OCI-LY1 (cell line): ENCODE measurements at regions not wholly inside any gene's neighbourhood (a gene's known extent, or its start where the extent isn't known, plus 50 kb on each side); places are given as distances from the start of the nearest gene placed in this dataset.
A peak's percentile ranks its signal among the peaks of the same experiment; 100 is the strongest.

Experiments used
- H2AFZ ChIP-seq: fragments of 200-600 bp; sonication (generic), shearing (Covaris generic); 2 replicates; pipeline ENCODE4 v1.6.0; 2014; ENCODE audit warnings: antibody characterized with exemption, mild to moderate bottlenecking, low read length
- H3F3A ChIP-seq: fragments of 200-600 bp; sonication (generic), shearing (Covaris generic); 2 replicates; pipeline ENCODE4 v1.6.0; 2014; ENCODE audit warnings: mild to moderate bottlenecking, antibody characterized with exemption, low read length, moderate library complexity; ENCODE audit not compliant: insufficient read depth
- H3K27ac ChIP-seq: fragments of 200-600 bp; sonication (generic); 2 replicates; pipeline ENCODE4 v1.5.1; 2014; ENCODE audit warnings: low read length, mixed run types, mild to moderate bottlenecking, low read depth; ENCODE audit not compliant: poor library complexity, severe bottlenecking
- H3K27me3 ChIP-seq: fragments of 200-600 bp; sonication (generic); 2 replicates; pipeline ENCODE4 v1.6.0; 2014; ENCODE audit warnings: antibody characterized with exemption, mild to moderate bottlenecking, low read length, moderate library complexity; ENCODE audit not compliant: insufficient read depth
- H3K36me3 ChIP-seq: fragments of 200-600 bp; sonication (generic); 2 replicates; pipeline ENCODE4 v1.6.1; 2014; ENCODE audit warnings: mild to moderate bottlenecking, antibody characterized with exemption, low read length, moderate library complexity, mixed read lengths; ENCODE audit not compliant: insufficient read depth
- H3K4me1 ChIP-seq: fragments of 200-600 bp; sonication (generic); 2 replicates; pipeline ENCODE4 v1.5.1; 2014; ENCODE audit warnings: mild to moderate bottlenecking, low read length, moderate library complexity; ENCODE audit not compliant: insufficient read depth, severe bottlenecking
- H3K4me2 ChIP-seq: fragments of 200-600 bp; sonication (generic), shearing (Covaris generic); 2 replicates; pipeline ENCODE4 v1.6.1; 2014; ENCODE audit warnings: low read length
- H3K4me3 ChIP-seq: fragments of 200-600 bp; sonication (generic); 2 replicates; pipeline ENCODE4 v1.5.1; 2014; ENCODE audit warnings: low read length, low read depth, mild to moderate bottlenecking, mixed read lengths; ENCODE audit not compliant: poor library complexity, severe bottlenecking
- H3K79me2 ChIP-seq: fragments of 200-600 bp; shearing (Covaris generic); 2 replicates; pipeline ENCODE4 v1.6.1; 2016; ENCODE audit warnings: mixed run types, low read length, mixed read lengths; ENCODE audit not compliant: insufficient read depth
- H3K9ac ChIP-seq: fragments of 200-600 bp; sonication (generic), shearing (Covaris generic); 2 replicates; pipeline ENCODE4 v1.6.1; 2014; ENCODE audit warnings: mild to moderate bottlenecking, low read length, mixed read lengths
- H3K9me2 ChIP-seq: fragments of 200-600 bp; sonication (generic), shearing (Covaris generic); 2 replicates; pipeline ENCODE4 v1.6.1; 2014; ENCODE audit warnings: low read depth, mild to moderate bottlenecking, low read length, mixed read lengths
- H3K9me3 ChIP-seq: fragments of 200-600 bp; shearing (Covaris generic); 2 replicates; pipeline ENCODE4 v1.6.1; 2014; ENCODE audit warnings: low read length, mixed read lengths
- H4K20me1 ChIP-seq: fragments of 200-600 bp; sonication (generic), shearing (Covaris generic); 2 replicates; pipeline ENCODE4 v1.6.0; 2016; ENCODE audit warnings: mild to moderate bottlenecking, low read length; ENCODE audit not compliant: insufficient read depth
- CTCF ChIP-seq: fragments of 200-600 bp; sonication (generic), shearing (Covaris generic); IDR thresholded peaks from 2 replicates; pipeline ENCODE4 v1.5.1; 2017; ENCODE audit warnings: mild to moderate bottlenecking, antibody characterized with exemption, low read length, moderate library complexity, mixed read lengths
- EZH2 ChIP-seq: fragments of 200-600 bp; sonication (generic), shearing (Covaris generic); IDR thresholded peaks from 2 replicates; pipeline ENCODE4 v1.8.0; 2017; ENCODE audit warnings: borderline replicate concordance, mixed run types, mild to moderate bottlenecking, antibody characterized with exemption, low read length, moderate library complexity, mixed read lengths

GRCh38 chr5:81859624-81860023 lies 108.7 kb upstream of the SSBP2 start:
- Histone ChIP-seq H3K4me1 (peaks cover 21% of the 10 kb centered on the region), H4K20me1 (no peaks in the 10 kb centered on the region), H3K9me3 (no peaks in the 10 kb centered on the region), H3K4me2 (no peak overlapping the region), H2AFZ (no peak overlapping the region), H3K9ac (no peak overlapping the region), H3K4me3 (no peak overlapping the region), H3K27ac (no peak overlapping the region), H3K9me2 (no peaks in the 10 kb centered on the region), H3F3A (no peaks in the 10 kb centered on the region), H3K79me2 (no peaks in the 10 kb centered on the region), H3K27me3 (no peaks in the 10 kb centered on the region), H3K36me3 (no peaks in the 10 kb centered on the region)
- TF ChIP-seq EZH2, result no peak
- TF ChIP-seq CTCF, result no peak

GRCh38 chr5:81856948-81857928 lies 106.3 kb upstream of the SSBP2 start:
- H3K9ac ChIP-seq, result no peak overlapping the region
- H3K27me3 ChIP-seq, result no peaks in the 10 kb centered on the region
- H3K9me2 ChIP-seq, result no peaks in the 10 kb centered on the region
- no peak overlapping the region for H3K4me3 ChIP-seq
- peaks cover 45% of the 10 kb centered on the region for H3K4me1 ChIP-seq
- no peaks in the 10 kb centered on the region for H3K9me3 ChIP-seq
- H3K4me2 ChIP-seq, result no peak overlapping the region
- H4K20me1 ChIP-seq, result no peaks in the 10 kb centered on the region
- TF ChIP-seq CTCF (peak; percentile 74), EZH2 (no peak)
- H3K79me2 ChIP-seq, result no peaks in the 10 kb centered on the region
- no peaks in the 10 kb centered on the region for H3F3A ChIP-seq
- H3K36me3 ChIP-seq, result no peaks in the 10 kb centered on the region
- H2AFZ ChIP-seq, result no peak overlapping the region
- H3K27ac ChIP-seq, result no peak overlapping the region

- H3F3A ChIP-seq, result no peaks in the 10 kb centered on the region
- H3K9me3 ChIP-seq, result no peaks in the 10 kb centered on the region
- no peak overlapping the region for H3K9ac ChIP-seq
- no peaks in the 10 kb centered on the region for H3K79me2 ChIP-seq
- no peaks in the 10 kb centered on the region for H3K27me3 ChIP-seq
- H3K27ac ChIP-seq, result peak overlapping the region; percentile 3
- TF ChIP-seq EZH2, result no peak
- TF ChIP-seq CTCF, result no peak
- H2AFZ ChIP-seq, result no peak overlapping the region
- no peaks in the 10 kb centered on the region for H3K9me2 ChIP-seq
- peaks cover 60% of the 10 kb centered on the region for H3K4me1 ChIP-seq
- H4K20me1 ChIP-seq, result no peaks in the 10 kb centered on the region
- no peak overlapping the region for H3K4me3 ChIP-seq
- H3K4me2 ChIP-seq, result no peak overlapping the region
- H3K36me3 ChIP-seq, result no peaks in the 10 kb centered on the region
Measured at GRCh38 chr5:81855591-81855990, 104.7 kb upstream of the SSBP2 start.
